ENCODE measurements at regions not wholly inside any gene's neighbourhood (a gene's known extent, or its start where the extent isn't known, plus 50 kb on each side); places are given as distances from the start of the nearest gene placed in this dataset.

- H3K56ac ChIP-seq (ENCODE audit: insufficient read length, low read depth, low read length): no peak overlapping the region
- WGBS (ENCODE audit: extremely low coverage, insufficient read length, low lambda C conversion rate): no CpG with 5 or more reads among the region's 4 CpGs
- no peak overlapping the region for H3K4ac ChIP-seq (ENCODE audit: low read depth, low read length)
- peak overlapping the region in 1 of 2 experiments; percentile 19; a peak in 2 of 5 replicates for H3K4me3 Mint-ChIP-seq
- peaks cover 0 to 3% (median 2%) of the 10 kb centered on the region in 3 experiments; a peak in 2 of 7 replicates for H3K36me3 Mint-ChIP-seq (ENCODE audit: insufficient read depth in 1 of 3, low read depth in 3 of 3)
- no peak overlapping the region for H3T11ph ChIP-seq (ENCODE audit: low read length)
- H3K79me1 ChIP-seq (ENCODE audit: insufficient read depth, low read depth, low read length, poor library complexity, severe bottlenecking): no peaks in the 10 kb centered on the region
- no peak overlapping the region for H4K91ac ChIP-seq (ENCODE audit: insufficient read length, low read depth, low read length)
- no peak overlapping the region for H4K5ac ChIP-seq (ENCODE audit: insufficient read length, low read depth, low read length)
- no peak overlapping the region for H2BK5ac ChIP-seq (ENCODE audit: insufficient read length, low read length)
- peaks cover 5% of the 10 kb centered on the region; the same call in 1 of the 2 replicates for H3K4me1 ChIP-seq (ENCODE audit: insufficient read depth, low read length)
- H3K23ac ChIP-seq (ENCODE audit: insufficient read length, low read depth, low read length): no peak overlapping the region
- no peak overlapping the region for H2AK5ac ChIP-seq (ENCODE audit: insufficient read length, low read length)
- no peak overlapping the region for H2AFZ ChIP-seq (ENCODE audit: low read length)
- H3K23me2 ChIP-seq (ENCODE audit: insufficient read length, low read depth, low read length, poor library complexity, severe bottlenecking): no peaks in the 10 kb centered on the region
- no peaks in the 10 kb centered on the region for H3K27me3 ChIP-seq (ENCODE audit: insufficient read depth, low read length)
- H3K9me3 ChIP-seq (ENCODE audit: control insufficient read depth, low read depth, low read length): no peaks in the 10 kb centered on the region
- DNase-seq: peak; percentile 64
- no peaks in the 10 kb centered on the region for H3K27me3 Mint-ChIP-seq (ENCODE audit: low read depth)
- H4K8ac ChIP-seq (replicated peaks; ENCODE audit: insufficient read length, low read depth, low read length): no peak overlapping the region
- no peaks in the 10 kb centered on the region; a peak in 1 of 5 replicates for H3K9me3 Mint-ChIP-seq
- H2BK120ac ChIP-seq (ENCODE audit: low read depth, low read length, poor library complexity, severe bottlenecking): no peak overlapping the region
- H3K79me2 ChIP-seq (ENCODE audit: insufficient read depth, low read length): no peaks in the 10 kb centered on the region
- no peak overlapping the region for H3K9ac ChIP-seq (ENCODE audit: extremely low read depth, insufficient read length, low read length)
- TF ChIP-seq CTCF (conservative IDR thresholded peaks at IDR 0.05): no peak
- no peak overlapping the region for H2BK20ac ChIP-seq (ENCODE audit: low read depth, low read length, poor library complexity, severe bottlenecking)
- no peak overlapping the region for H3K18ac ChIP-seq (ENCODE audit: insufficient read length, low read depth, low read length)
- peak overlapping the region; percentile 29 for H3K27ac ChIP-seq (ENCODE audit: insufficient read length, low read depth, low read length)
- H4K20me1 ChIP-seq (ENCODE audit: control insufficient read depth, insufficient read depth, insufficient read length): no peaks in the 10 kb centered on the region
- H3K14ac ChIP-seq (ENCODE audit: insufficient read depth, low read length): no peak overlapping the region
- H3K27ac Mint-ChIP-seq: peak overlapping the region; percentile 20 to 94 (median 92); a peak in 6 of 7 replicates
- H3K4me1 Mint-ChIP-seq: peaks cover 41 to 46% of the 10 kb centered on the region in 2 experiments
- H2BK12ac ChIP-seq (ENCODE audit: insufficient read length, low read depth, low read length): no peak overlapping the region
- H3K4me2 ChIP-seq (ENCODE audit: insufficient read depth, insufficient read length, low read length): peak overlapping the region; percentile 43
- H2BK15ac ChIP-seq (ENCODE audit: low read depth, low read length): no peak overlapping the region
Observed at GRCh38 chr18:30522288-30522929, 520.1 kb downstream of the DSC3 start.
